ENCODE measurements at regions not wholly inside any gene's neighbourhood (a gene's known extent, or its start where the extent isn't known, plus 50 kb on each side); places are given as distances from the start of the nearest gene placed in this dataset.
A peak's percentile ranks its signal among the peaks of the same experiment; 100 is the strongest.
"Not testable (repeated sequence)": the region's sequence is repeated elsewhere in the genome, so short reads cannot be mapped to it uniquely, and the experiment has no call there.

DNA sequence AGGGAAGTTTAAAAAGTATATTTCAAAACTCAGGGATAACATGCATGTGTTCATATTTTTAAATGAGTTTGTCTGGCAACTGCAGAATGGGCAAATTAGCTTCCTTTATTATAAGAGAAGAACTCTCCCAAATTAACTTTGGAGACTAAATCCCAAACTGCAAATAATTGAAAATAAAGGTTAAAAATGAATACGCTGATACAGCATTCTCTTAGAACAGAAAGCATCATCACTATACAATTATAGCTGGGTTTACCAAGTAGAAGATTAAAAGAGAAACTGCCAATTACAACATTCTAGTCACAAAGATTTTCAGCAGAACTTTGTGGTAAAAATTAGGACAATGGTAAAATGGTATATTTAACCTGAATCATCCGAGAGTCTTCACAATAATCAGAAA is 73.3 kb downstream of the OLFM4 start:
- DNase-seq (ENCODE audit: low spot score), result no peak

DNA sequence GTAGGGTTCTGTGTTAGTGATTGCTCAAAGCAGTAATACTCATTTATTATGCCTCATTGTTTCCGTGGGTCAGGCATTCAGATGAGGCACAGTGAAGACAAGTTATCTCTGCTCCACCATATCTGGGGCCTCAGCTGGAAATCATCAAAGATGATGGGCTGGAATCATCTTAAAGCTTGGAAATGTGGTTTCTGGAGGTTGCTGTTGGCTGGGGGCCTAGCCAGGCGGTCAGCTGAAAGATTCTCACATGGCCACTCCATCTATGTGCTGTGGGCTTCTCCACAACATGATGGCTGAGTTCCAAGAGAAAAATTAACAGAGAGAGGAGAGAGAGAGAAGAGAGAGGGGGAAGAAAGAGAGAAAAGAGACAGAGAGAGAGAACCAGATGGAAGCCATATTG is 75.5 kb downstream of the OLFM4 start:
- no peak for DNase-seq (ENCODE audit: low spot score)

DNA sequence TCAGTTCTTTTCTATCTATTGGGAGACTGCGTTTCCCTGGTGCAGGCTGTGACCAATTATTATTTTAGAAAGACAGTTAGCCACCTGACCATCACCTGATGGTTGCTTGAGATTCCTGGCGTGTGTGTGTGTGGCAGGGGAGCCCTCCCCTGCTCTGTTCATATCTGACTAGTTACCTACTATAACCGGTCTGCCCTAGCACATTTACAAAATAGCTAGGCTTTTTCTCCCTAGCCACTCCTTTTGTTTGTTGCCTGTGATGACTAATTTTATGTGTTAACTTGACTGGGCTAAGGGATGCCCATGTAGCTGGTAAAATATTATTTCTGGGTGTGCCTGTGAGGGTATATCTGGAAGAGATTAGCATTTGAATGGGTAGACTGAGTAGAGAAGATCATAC is 76.9 kb downstream of the OLFM4 start:
- DNase-seq (ENCODE audit: low spot score), result no peak

DNA sequence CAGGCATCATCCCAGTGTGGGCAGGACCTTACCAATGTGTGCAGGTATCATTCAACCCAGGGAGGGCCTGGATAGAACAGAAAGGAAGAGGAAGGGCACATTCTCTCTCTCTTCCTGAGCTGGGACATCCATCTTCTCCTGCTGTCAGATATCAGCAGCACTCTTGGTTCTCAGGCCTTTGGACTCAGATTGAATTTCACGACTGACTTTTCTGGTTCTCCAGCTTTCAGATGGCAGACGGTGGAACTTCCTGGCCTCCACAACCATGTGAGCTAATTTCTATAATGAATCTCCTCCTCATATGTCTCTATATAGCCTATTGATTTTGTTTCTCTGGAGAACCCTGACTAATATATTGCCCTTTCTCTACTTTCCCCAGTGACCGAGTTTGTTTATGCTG is 77.3 kb downstream of the OLFM4 start:
- no peak for DNase-seq (ENCODE audit: low spot score)

DNA sequence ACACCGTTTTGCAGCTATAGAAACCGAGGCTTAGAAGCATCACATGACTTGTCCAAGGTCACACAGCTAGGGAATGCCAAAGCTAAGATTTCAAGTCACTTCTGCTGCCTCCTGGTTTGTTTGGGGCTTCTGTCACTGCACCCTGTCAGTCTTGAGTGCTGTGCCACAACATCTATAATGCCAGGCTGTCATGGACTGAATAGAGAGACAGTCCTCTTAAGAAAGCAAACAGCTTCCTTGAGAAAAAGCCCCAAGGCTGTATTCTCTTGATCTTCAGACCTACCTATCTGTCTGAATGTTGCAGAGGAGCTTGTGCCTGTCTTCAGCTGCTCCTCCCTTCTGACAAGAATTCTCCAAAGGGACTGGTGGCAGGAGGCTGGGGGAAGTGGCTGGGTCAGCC is 81.6 kb downstream of the OLFM4 start:
- DNase-seq (ENCODE audit: low spot score), result no peak

DNA sequence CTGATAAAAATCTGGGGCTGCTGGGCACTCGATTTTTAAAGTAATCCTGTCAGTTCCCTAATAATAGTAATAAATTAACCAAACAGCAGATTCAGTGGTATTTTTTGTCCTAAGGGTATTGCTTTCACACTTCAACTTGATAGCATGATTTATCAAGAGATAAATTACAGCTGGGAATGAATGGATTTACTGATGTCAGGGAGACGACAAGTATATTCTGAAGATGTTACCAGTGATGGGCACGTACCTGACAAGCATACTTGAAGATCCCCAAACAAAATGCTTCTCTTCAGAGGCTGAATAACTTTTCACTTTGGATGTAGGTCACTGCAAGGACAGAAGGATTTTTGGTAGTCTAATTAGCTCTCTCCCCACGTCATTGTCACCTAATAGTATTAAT is 82.0 kb downstream of the OLFM4 start:
- no peak for DNase-seq (ENCODE audit: low spot score)

DNA sequence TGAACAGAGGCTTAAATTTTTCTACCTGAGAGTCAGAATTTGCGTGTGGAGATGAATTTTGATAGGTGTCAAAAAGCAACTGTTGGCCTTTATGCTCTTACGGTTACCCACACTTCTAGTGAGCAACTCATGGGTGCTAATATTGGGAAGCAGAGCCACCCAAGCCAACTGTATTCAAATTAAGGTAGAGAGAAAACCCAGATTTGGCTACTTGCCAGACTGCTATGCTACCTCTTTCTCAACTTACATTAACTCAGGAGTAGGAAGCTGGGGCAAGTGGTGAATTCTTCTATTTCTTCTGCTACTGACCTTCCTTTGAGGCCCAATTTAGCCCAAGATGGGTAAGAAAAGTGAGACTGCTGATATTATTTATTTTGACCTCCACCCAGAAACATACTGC is 83.9 kb downstream of the OLFM4 start:
- DNase-seq (ENCODE audit: low spot score), result no peak

DNA sequence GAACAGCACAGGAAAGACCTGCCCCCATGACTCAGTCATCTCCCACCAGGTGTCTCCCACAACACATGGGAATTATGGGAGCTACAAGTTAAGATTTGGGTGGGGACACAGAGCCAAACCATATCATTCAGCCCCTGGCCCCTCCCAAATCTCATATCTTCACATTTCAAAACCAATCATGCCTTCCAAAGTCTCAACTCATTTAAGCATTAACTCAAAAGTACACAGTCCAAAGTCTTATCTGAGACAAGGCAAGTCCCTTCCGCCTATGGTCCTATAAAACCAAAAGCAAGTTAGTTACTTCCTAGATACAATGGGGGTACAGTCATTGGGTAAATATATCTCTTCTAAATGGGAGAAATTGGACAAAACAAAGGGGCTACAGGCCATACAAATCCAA is 88.4 kb downstream of the OLFM4 start:
- not testable (repeated sequence) for DNase-seq (ENCODE audit: low spot score)

DNA sequence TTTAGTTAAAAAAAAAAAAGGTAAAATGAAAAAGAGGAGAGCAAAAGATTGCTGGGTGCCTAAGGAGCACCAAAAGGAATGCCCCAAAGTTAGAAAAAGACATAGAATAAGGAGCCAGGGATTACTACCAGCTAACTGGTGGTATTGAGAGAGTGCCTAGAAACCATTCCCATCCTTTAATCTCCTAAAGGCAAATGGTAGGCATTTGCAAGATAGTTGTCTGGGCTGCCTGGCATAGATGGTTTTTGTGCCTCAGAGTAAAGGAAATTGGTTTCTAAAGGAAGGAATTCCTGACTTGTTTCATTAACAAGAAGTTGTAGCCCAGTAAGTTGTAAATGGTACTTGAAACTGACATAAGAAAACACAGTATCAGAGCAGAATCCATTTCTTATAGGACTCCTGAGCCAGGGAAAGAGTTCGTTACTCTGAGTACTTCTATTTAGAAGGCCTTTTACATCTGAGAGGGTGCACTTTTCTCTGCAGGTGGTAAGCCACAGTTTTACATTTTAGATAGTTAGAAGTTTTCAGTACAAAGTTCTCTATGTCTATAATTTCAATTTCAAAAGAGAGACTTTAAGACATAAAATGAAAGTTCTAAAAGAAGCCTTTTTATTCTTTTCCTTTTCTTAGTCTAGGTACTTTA is 92.6 kb downstream of the OLFM4 start:
- DNase-seq (ENCODE audit: low spot score), result no peak

DNA sequence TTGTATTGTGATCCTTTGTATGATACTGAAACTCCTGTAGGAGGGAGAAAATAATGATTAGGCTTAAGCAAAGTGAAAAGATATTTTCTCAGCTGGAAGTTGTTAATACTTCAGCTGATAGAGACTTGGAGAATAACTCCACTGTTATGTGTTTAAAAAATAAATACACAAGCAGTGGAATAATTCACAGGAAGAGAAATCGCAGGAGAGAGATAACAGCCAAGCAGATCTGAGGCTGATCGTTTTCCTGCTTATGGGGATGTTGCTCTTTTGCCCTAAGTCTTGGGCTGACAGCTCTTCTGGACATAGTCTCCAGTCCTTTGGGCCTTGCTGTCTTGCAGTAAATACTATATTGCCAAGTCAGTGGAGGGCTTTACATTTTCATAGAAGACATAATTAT is 93.3 kb downstream of the OLFM4 start:
- DNase-seq (ENCODE audit: low spot score), result no peak

DNA sequence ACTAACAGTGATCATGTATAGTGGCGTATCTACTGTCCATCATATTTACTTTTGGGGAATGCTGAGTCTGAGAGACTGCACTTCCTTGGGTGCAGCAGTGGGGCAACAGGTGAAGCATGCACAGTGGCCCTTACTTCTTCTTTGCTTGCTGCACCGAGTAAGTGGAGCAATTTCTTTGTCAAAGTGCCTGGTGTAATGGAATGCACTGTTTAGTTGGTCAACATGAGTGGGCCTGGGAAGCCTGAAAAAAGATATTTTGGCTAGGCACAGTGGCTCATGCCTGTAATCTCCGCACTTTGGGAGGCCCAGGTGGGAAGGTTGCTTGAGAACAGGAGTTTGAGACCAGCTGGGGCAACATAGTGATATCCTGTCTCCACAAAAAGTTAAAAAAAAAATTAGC is 94.9 kb downstream of the OLFM4 start:
- no peak for DNase-seq (ENCODE audit: low spot score)

DNA sequence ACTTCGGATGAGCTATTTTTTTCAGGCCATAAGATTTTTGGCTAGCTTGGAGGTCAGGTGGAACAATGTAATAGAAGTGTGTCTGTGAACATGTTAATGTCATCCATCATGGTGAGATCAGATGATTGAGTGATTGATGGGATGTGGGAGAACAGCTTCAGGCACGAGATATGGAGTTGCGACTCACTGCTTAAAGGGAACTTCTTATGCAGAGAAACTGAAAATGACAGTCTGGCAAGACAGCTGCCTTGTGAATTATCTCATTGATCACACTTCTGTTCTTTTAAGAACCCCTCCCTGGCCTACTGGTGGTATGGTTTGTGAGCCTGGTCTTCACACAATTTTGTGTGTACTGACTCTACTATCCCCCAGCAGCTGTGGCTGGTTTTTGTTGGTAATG is 96.0 kb downstream of the OLFM4 start:
- no peak for DNase-seq (ENCODE audit: low spot score)

DNA sequence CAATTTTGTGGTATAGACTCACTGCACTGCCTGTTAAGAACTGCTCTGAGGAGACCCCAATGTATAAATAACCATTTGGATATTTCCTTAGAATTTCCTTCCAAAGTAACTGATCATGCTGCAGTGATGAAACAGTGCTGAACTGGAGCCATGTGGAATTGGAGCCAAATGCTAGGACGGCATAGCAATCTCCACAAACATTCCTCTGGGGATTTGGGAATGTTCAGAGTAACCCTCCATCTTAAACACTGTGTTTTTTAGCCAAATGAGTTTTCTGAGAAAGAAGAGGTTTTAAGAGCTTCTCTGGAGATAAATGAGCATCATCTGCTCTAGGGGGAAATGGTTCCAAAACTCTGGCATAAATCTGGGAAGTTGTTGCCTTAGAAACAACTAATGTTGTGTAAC is 98.2 kb downstream of the OLFM4 start:
- no peak for DNase-seq (ENCODE audit: low spot score)

DNA sequence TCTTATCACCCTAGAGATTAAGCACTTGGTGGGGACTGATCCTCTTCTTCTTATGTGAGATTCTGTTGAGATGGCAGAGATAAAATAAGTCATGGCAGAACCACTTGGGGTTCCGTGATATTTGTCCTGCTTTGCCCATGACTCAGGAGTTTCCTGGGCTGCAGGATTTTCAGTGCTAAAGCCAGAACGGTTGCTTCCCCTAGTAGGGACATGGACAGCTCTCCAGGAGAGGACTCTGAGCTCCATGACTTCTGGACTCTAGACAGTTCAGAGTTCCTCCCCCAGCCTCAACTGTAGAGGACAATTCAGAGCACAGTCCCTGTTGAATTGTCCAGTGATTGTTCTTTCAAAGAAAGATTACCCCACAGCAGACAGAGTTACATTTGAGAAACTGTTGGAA is 98.8 kb downstream of the OLFM4 start:
- DNase-seq (ENCODE audit: low spot score), result no peak

DNA sequence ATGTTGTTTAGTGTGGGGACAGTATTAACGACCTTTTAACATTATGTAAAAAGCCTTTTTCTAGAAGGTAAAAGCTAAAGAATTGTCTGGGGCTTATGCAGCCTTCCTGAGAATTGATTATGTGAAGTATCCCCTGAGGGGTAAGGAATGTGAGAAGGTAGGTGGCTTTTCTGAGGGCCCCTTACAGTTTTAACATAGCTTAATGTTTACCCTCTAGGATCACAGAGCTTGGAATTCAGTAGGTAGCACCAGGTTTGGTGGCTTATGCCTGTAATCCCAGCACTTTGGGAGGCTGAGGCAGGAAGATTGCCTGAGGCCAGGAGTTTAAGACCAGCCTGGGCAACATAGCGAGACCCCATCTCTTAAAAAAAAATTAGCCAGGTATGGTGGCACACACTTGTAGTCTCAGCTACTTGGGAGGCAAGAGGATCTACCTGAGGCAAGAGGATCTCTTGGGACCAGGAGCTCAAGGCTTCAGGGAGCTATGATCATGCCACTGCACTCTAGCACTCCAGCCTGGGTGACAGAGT is 101.3 kb downstream of the OLFM4 start:
- DNase-seq (ENCODE audit: low spot score), result no peak

DNA sequence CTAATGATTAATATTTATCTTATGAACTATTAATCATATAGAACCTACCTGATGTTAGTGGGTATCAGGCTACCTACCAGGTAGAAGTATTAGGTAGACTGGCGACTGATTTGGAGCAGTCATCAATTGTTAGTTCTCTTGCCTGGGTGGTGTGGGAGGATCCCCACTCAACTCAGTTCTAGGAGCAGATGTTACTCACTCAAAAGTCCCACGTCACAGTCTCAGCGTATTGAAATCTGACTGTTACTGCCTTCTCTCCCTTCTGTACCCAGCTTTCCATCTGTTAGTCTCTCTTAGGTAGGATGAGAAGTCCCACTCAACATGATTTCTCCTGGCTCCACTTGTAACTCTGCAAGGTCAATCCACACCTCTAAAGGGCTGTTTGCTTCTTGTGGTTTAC is 102.7 kb downstream of the OLFM4 start:
- DNase-seq (ENCODE audit: low spot score), result no peak

DNA sequence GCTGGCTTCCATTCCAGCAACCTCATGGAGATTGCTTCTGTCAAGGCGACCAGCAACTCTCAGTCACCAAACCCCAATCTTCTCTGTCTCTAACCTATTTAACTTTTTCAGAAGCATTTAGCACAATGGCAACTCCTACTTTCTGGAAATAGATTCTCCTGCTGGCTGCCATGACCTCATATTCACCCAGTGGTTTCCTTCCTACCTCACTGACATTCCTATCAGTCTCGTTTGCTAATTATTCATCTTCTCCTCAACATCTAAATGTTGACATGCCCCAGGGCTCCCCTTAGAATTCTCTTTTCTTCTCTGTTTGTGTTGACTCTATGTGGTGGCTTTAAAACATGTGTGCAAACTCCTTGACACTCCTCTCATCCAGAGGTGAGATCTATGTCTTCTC is 106.7 kb downstream of the OLFM4 start:
- DNase-seq (ENCODE audit: low spot score), result no peak

DNA sequence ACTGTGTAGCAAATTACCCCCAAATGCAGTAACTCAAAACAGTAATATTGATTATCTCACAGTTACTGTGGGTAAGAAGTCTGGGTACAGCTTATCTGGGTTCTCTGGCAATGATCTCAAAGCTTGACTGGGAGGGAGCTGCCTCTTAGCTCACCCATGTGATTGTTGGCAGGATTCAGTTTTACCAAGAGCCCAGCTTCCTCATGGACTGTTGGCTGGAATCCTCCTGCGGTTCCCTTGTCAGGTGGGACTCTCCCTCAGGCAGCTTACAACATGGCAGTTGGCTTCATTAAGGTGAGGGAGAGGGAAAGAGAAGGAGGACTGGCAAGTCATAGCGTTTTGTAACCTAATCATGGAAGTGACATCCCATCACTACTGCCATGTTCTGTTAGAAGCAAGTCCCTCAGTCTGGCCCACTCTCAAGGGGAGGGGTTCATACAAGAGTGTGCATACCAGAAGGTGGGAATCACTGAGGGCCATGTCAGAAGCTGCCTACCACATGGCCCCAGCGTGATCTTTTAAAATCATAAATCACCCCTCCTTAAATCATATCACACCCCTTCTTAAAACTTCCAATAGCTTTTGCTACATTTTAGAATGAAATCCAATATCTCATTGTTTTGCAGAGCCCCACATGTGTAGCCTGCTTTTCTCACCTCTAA is 108.1 kb downstream of the OLFM4 start:
- DNase-seq (ENCODE audit: low spot score), result no peak

DNA sequence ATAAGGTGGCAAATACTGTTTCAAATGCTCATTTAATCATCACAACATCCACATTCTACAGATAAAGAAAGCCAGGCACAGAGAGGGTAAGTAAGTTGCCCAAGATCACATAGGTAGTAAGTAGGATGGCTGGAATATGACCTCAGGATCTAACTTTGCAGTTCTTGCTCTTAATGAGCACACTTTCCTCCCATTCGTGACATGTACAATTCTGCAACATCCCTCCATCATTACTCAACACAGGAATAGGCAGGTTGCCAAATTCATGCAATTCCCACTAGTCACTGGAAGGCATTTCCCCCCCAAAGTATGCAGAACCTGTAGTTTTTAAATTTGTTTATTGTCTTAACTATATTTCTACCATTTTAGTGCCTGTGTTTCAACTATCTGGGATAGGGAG is 109.2 kb downstream of the OLFM4 start:
- DNase-seq (ENCODE audit: low spot score), result no peak

DNA sequence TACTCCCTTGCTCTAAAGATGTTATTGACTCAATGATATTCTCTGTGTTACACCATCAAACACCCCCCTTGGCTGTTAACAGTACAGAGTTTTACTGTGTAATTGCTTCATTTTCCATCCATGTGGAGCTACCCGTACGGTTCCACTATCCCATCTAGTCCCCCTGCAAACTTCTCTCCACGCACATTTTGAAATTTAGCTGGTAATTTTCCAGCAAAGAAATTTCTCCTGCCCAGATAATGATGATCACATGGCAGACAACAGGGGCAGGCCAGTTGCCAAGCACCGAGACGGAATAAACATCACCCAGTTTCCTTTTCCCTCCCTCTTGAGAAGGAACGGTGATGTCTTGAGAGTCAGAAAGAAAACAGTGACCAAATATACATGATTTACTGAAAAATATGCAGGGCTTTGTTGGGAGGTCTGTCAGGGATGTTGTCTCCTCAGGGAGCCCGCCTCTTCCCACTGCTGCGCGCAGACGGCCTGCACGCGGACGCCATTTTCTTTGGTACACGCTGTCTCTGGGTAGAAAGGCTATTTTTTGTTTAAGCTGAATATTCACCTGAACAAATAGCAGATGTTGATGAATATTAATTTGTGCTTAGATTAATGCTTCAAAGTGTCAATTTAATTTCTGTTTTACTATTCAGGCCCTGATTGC is 109.9 kb downstream of the OLFM4 start:
- DNase-seq (ENCODE audit: low spot score), result no peak

DNA sequence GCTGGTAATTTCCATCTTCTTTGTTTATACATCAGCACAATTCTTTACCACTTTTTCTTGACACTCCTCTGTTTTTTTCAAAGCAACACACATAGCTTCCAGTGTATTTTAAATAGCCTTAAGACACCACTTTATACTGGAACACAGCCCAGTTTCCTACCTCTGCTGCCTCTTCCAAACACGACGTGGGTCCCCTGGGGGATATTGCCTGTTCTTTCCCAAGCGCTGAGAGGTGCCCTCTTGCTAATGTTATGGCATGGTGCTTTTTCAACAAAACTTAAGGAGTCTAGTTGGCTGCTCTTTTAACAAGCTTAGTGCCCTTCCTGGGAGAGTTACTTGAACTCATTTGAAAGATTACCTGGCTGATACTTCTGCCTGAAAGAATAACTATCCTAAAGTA is 112.7 kb downstream of the OLFM4 start:
- no peak for DNase-seq (ENCODE audit: low spot score)

DNA sequence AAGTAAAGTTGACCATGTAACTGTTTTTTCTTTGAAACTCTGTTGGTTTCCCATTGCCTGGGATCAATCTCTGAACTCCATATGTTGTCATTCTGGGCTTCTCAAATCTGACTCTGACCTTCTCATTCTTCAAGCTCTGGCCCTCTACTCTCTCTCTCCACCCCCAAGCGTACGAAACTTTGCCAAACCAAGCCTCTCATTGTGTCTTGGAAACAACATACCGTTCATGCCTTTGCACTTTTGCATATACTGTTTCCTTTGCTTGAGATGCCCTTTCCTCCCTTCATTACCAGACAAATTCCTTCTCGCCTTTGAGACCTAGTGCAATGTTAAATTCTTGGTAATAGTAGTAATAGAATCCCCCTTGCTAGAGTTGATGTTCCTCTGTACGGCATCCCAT is 113.7 kb downstream of the OLFM4 start:
- no peak for DNase-seq (ENCODE audit: low spot score)

DNA sequence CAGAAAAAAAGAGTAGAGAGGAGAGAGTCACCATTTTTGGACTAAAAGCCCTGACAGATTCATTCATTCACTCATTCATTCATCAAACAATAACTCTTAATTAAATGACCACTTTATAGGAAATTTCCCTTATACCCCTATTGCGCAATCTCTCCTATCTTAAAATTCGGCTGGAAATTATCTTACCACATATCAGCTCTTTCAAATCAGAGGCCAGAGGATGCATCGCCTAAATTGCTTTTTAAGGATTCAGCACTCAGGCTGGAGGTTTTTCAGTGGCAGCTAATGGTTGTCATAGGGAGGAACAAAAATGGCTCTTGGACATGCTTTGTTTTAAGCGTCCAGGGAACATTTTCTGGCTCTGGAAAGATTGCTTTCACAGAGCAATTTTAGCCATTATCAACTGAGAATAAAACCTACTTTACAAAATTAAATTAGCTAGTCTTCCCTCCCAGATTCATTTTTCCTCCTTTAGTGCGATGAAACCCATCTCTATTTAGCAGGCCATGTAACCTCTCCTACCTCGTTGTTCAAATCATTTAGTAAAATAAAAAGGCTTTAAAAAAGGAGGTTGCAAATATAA is 115.2 kb downstream of the OLFM4 start:
- peak; percentile 11 for DNase-seq (ENCODE audit: low spot score)

Data from globus pallidus (tissue), 1 donor.